ENCODE measurements at regions not wholly inside any gene's neighbourhood (a gene's known extent, or its start where the extent isn't known, plus 50 kb on each side); places are given as distances from the start of the nearest gene placed in this dataset.

DNA sequence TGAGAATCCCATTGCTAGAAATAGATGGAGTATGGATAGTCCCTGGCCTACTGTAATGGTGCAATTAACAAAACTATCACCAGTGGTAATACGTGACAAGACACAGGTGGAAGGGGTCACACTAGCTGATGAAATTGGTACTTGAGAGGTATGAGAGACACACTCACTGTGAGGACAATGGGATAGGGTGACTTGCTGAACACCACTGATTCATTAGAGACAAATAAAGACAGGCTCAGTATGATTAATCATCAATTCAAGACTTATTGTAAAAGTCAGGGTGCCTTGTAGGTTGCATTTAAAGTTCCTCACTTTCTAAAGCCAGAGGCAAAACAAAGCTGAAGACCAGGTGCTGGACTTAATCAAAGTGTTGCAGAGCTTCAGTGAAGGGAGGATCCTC is 361.6 kb upstream of the EMCN start:
- no peak for TF ChIP-seq POLR2A (IDR thresholded peaks at IDR 0.05)
- TF ChIP-seq, protein P1, sequence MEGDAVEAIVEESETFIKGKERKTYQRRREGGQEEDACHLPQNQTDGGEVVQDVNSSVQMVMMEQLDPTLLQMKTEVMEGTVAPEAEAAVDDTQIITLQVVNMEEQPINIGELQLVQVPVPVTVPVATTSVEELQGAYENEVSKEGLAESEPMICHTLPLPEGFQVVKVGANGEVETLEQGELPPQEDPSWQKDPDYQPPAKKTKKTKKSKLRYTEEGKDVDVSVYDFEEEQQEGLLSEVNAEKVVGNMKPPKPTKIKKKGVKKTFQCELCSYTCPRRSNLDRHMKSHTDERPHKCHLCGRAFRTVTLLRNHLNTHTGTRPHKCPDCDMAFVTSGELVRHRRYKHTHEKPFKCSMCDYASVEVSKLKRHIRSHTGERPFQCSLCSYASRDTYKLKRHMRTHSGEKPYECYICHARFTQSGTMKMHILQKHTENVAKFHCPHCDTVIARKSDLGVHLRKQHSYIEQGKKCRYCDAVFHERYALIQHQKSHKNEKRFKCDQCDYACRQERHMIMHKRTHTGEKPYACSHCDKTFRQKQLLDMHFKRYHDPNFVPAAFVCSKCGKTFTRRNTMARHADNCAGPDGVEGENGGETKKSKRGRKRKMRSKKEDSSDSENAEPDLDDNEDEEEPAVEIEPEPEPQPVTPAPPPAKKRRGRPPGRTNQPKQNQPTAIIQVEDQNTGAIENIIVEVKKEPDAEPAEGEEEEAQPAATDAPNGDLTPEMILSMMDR (IDR thresholded peaks at IDR 0.05 in 4 of 5, conservative IDR thresholded peaks at IDR 0.05 in 1 of 5) = no peak

Data from gastrocnemius medialis (tissue), 4 donors.